ENCODE measurements at regions not wholly inside any gene's neighbourhood (a gene's known extent, or its start where the extent isn't known, plus 50 kb on each side); places are given as distances from the start of the nearest gene placed in this dataset.

DNA sequence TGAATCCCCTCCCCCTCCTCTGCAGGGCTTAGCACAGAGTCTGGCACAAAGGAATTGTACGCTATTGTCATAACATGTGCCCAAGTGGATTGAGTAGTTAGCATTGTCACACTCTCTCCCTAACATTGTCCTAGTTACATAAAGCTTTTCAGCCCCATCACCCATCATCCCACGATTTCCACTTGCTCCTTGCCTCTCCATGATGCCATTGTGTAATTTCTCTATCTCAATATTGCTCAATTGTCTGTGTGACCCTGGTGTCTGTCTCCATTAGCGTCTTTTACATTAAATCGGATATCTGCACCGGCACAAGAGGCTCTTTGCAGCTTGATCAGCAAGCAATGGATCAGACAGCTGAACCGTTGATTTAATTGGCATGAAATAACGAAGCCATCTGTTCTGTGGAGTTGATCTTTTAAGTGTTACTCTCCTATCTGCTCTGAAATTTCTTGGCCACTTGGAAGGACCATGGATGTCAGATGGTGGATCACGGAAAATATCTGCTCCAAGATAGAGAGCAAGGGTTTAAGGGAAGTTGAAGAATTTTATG lies 77.0 kb upstream of the HS3ST4 start:
- ChIA-PET CTCF (ENCODE audit: partially characterized antibody) (no interaction called here), POLR2A (ENCODE audit: partially characterized antibody) (no interaction called here)
- Histone ChIP-seq H3K27me3 (replicated peaks in 1 of 4; ENCODE audit: control insufficient read depth in 3 of 4, extremely low read depth in 1 of 4, insufficient read depth in 3 of 4, low read length in 3 of 4) (peaks cover 0 to 1% (median 0%) of the 10 kb centered on the region in 4 experiments; a peak in 1 of 7 replicates), H3K9ac (replicated peaks in 1 of 4; ENCODE audit: extremely low read depth in 1 of 4, low read depth in 3 of 4, low read length in 3 of 4) (no peak overlapping the region), H2BK120ac (replicated peaks; ENCODE audit: low read depth, low read length) (no peak overlapping the region), H4K20me1 (replicated peaks in 1 of 2; ENCODE audit: control insufficient read depth in 1 of 2, insufficient read depth in 2 of 2, low read length in 2 of 2) (no peaks in the 10 kb centered on the region), H3K56ac (replicated peaks; ENCODE audit: insufficient read length, low read depth, low read length) (no peak overlapping the region), H3K79me2 (ENCODE audit: control insufficient read depth in 1 of 2, insufficient read depth in 2 of 2, low read length in 2 of 2) (no peaks in the 10 kb centered on the region), H3K79me1 (ENCODE audit: low read depth, low read length) (no peaks in the 10 kb centered on the region), H3K14ac (ENCODE audit: insufficient read length) (no peak overlapping the region), H3K23me2 (ENCODE audit: low read depth, low read length) (no peaks in the 10 kb centered on the region), H3K23ac (ENCODE audit: insufficient read length) (no peak overlapping the region), H4K5ac (ENCODE audit: insufficient read length, low read depth, low read length) (no peak overlapping the region), H4K91ac (replicated peaks; ENCODE audit: insufficient read length, low read length) (no peak overlapping the region), H2AFZ (ENCODE audit: low read length) (no peak overlapping the region), H3K4me1 (replicated peaks in 1 of 4; ENCODE audit: control insufficient read depth in 3 of 4, insufficient read depth in 4 of 4, low read length in 3 of 4) (peaks cover 0 to 7% (median 3%) of the 10 kb centered on the region in 4 experiments; a peak in 4 of 7 replicates), H3K27ac (ENCODE audit: low read depth, low read length) (no peak overlapping the region), H3K9me3 (ENCODE audit: insufficient read depth in 2 of 2, low read depth in 1 of 2, low read length in 1 of 2) (no peaks in the 10 kb centered on the region), H2BK5ac (ENCODE audit: low read depth, low read length) (no peak overlapping the region), H3K36me3 (ENCODE audit: control insufficient read depth in 2 of 4, insufficient read depth in 4 of 4, low read length in 3 of 4) (no peaks in the 10 kb centered on the region), H3K4me2 (ENCODE audit: insufficient read depth in 1 of 2, low read depth in 2 of 2, low read length in 2 of 2) (no peak overlapping the region), H2AK5ac (ENCODE audit: low read depth, low read length) (no peak overlapping the region), H2BK20ac (ENCODE audit: low read length) (no peak overlapping the region), H3K4me3 (ENCODE audit: extremely low read depth in 1 of 4, insufficient read depth in 2 of 4, low read depth in 3 of 4, low read length in 4 of 4) (no peak overlapping the region), H2BK15ac (ENCODE audit: low read length) (no peak overlapping the region), H3K18ac (ENCODE audit: extremely low read depth, low read length) (no peak overlapping the region), H4K8ac (ENCODE audit: extremely low read depth, insufficient read depth, low read length) (no peak overlapping the region), H2BK12ac (ENCODE audit: low read depth, low read length) (no peak overlapping the region), H3K4ac (replicated peaks; ENCODE audit: insufficient read length, low read depth, low read length) (no peak overlapping the region)
- no peak for TF ChIP-seq GTF2F1 (IDR thresholded peaks at IDR 0.05; ENCODE audit: borderline replicate concordance, low read depth, low read length)
- TF ChIP-seq BACH1 (IDR thresholded peaks at IDR 0.05; ENCODE audit: low read length): no peak
- no peak for TF ChIP-seq EP300 (IDR thresholded peaks at IDR 0.05; ENCODE audit: borderline replicate concordance in 1 of 2, low read depth in 2 of 2, low read length in 2 of 2)
- TF ChIP-seq NRF1 (IDR thresholded peaks at IDR 0.05; ENCODE audit: low read depth, low read length): no peak
- TF ChIP-seq, protein P1, sequence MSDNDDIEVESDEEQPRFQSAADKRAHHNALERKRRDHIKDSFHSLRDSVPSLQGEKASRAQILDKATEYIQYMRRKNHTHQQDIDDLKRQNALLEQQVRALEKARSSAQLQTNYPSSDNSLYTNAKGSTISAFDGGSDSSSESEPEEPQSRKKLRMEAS (IDR thresholded peaks at IDR 0.05): no peak
- TF ChIP-seq SRF (IDR thresholded peaks at IDR 0.05; ENCODE audit: low read depth, low read length): no peak
- TF ChIP-seq SP4 (IDR thresholded peaks at IDR 0.05; ENCODE audit: low read length): no peak
- TF ChIP-seq, protein P2, sequence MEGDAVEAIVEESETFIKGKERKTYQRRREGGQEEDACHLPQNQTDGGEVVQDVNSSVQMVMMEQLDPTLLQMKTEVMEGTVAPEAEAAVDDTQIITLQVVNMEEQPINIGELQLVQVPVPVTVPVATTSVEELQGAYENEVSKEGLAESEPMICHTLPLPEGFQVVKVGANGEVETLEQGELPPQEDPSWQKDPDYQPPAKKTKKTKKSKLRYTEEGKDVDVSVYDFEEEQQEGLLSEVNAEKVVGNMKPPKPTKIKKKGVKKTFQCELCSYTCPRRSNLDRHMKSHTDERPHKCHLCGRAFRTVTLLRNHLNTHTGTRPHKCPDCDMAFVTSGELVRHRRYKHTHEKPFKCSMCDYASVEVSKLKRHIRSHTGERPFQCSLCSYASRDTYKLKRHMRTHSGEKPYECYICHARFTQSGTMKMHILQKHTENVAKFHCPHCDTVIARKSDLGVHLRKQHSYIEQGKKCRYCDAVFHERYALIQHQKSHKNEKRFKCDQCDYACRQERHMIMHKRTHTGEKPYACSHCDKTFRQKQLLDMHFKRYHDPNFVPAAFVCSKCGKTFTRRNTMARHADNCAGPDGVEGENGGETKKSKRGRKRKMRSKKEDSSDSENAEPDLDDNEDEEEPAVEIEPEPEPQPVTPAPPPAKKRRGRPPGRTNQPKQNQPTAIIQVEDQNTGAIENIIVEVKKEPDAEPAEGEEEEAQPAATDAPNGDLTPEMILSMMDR (IDR thresholded peaks at IDR 0.05; ENCODE audit: control extremely low read depth in 1 of 3, insufficient read depth in 1 of 3, low read depth in 1 of 3, low read length in 3 of 3): no peak
- no peak for TF ChIP-seq SIN3A (conservative IDR thresholded peaks at IDR 0.05 in 1 of 2, IDR thresholded peaks at IDR 0.05 in 1 of 2; ENCODE audit: low read depth in 1 of 2, low read length in 2 of 2)
- no peak for TF ChIP-seq KDM5A (IDR thresholded peaks at IDR 0.05; ENCODE audit: low read length)
- TF ChIP-seq CREB1 (IDR thresholded peaks at IDR 0.05): no peak
- TF ChIP-seq CEBPB (IDR thresholded peaks at IDR 0.05; ENCODE audit: low read depth, low read length): no peak
- no peak for FAIRE-seq
- 92% methylated on average over 8 of the region's 8 CpGs; no CpG with 5 or more reads in 1 of the 2 experiments for WGBS, 2 experiments (ENCODE audit: extremely low coverage in 1 of 2, insufficient coverage in 1 of 2, insufficient read length in 1 of 2, insufficient replicate concordance in 2 of 2, low coverage in 1 of 2, low lambda C conversion rate in 2 of 2, missing lambda C conversion rate in 1 of 2)
- no peak for DNase-seq (ENCODE audit: low read depth in 1 of 2, low spot score in 2 of 2)

Measured in H1 (cell line).